ENCODE measurements at regions not wholly inside any gene's neighbourhood (a gene's known extent, or its start where the extent isn't known, plus 50 kb on each side); places are given as distances from the start of the nearest gene placed in this dataset.
"Not testable (repeated sequence)": the region's sequence is repeated elsewhere in the genome, so short reads cannot be mapped to it uniquely, and the experiment has no call there.

DNA sequence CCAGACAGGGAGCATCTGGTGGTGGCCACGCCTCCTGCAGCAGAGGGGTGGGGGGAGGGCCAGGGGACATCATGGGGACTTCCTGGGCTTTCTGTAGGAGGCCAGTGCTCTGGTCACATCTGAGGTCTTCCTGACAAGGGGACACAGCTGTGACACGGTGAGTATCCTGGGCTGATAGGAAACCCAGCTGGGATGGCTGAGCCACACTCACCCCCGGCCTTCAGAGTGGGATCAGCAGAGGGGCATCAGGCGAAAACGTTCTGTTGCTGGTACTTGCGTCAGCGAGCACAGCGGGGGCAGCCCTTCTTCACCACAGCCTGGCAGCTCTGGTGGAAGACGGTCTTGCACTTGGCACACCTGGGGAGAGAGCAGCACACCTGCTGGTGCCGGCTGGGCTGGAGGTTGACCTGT lies 122.9 kb upstream of the SMURF2 start:
- DNase-seq (ENCODE audit: low read depth in 2 of 2), result no peak

DNA sequence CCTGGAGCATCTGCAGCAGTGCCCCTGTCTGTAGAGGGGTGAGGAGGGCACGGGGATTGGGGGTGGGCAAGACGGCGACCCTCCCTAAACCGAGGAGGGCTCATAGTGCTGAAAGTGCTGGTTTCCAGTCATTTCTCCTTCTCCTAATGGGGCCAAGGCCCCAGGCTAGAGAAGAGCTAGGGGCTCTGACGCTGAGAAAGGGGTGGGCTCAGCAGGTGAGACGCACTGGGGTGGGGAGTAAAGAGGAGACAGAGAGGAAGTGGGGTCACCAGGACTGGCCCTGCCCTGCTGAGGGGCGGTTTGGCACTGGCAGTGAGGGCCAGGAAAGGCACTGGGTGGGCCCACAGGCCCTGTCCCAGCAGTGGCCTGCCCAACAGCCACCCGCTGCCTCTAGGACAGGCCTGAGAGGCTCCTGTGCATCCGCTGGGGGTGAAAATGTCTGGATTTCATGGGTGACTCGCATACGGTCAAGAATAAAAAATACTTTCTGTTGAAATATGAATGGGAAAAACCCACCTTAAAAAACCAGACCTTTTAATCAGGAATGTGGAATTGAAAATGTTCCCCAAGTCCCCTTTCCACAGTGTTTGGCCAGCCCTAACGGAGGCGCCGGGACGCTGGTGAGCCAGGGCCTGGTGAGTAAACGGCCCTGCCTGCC lies 122.4 kb upstream of the SMURF2 start:
- DNase-seq (ENCODE audit: low read depth in 2 of 2), result no peak

DNA sequence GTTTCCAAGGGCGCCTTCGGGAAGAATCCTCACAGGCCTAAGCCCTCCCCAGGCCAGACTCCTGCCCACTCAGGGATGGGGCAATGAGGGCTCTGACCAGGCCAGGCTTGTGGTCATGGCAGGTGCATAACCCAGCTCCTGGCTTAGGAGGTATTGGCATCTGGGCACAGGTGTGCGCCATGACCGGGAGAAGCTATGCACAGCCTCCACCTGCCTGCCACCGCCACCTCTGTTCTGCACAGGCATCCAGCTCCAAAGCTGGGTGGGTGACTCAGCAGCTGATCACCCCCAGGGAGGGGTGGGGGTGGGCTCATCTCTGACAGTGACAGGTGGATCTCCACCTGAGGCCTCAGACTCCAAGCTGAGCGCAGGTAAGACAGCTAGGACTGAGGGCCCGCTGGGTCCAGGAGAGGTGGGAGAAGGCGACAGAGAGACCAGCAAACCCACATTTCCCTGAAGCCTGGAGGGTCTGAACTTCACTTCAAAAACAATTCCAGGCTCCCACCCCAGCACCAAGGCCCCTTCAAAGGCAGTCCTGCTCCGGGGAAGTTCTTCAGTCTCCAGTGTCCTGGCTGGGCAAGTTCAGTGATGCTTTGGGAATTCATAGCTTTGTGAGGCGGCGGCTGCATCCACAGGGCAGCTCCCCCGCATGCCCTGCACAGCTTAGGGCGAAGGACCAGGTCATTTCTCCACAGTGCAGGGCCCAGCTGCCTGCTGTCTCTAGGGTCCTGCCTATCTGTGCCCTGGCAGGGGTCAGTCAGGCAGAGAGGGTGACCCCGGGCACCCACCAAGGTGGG lies 121.6 kb upstream of the SMURF2 start:
- DNase-seq (ENCODE audit: low read depth in 2 of 2), result no peak

DNA sequence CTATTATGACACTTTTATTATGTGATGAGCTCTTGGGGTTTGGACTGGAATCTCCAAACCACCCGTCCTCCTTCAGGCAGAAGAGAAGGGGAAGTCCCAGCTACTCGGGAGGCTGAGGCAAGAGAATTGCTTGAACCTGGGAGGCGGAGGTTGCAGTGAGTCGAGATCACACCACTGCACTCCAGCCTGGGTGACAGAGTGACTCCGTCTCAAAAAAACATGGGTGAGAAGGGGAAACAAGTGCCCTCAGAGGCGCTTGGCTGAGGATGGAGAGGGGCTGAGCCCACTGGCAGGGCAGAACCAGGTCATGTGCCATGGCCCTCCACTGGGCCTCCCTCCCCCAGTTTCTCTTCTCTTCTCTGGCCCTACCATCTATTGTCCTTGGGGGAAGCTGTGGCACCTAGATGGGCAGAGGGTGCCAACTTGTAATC lies 120.9 kb upstream of the SMURF2 start:
- DNase-seq (ENCODE audit: low read depth in 2 of 2), result no peak

DNA sequence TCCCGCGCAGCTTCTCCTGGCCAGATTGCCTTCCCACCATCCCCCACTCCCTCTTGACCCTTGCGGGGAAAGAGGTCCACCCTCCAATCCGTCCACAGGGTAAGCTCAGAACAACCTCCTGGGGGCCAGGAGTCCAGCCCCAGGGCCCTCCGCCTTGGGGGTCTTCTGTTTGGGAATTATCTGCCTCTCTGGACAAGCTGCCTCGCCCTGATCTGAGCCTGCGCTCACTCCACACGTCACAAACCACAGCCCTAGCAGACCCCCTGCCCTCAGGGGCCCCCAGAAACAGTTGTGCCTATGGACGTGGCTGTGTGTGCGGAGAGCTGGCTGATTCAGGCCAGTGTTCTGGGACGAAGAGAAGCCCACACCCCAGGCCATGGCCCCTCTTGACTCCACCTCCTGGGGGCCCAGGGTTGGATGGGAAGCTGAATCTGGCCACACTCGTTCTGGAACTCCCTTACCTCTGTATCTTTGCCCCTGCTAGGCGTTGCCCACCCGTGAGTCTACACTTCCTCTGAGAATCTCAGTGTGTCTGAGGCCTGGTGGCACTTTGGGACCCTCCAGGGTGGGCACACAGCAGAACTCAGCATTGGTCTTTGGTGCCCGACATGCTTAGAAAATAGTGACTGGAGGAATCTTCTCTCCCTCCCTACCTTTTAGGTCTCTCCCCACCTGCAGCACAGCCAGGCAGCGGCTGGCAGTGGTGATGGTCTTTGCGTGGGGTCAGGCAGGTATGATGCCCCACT lies 119.9 kb upstream of the SMURF2 start:
- no peak for DNase-seq (ENCODE audit: low read depth in 2 of 2)

DNA sequence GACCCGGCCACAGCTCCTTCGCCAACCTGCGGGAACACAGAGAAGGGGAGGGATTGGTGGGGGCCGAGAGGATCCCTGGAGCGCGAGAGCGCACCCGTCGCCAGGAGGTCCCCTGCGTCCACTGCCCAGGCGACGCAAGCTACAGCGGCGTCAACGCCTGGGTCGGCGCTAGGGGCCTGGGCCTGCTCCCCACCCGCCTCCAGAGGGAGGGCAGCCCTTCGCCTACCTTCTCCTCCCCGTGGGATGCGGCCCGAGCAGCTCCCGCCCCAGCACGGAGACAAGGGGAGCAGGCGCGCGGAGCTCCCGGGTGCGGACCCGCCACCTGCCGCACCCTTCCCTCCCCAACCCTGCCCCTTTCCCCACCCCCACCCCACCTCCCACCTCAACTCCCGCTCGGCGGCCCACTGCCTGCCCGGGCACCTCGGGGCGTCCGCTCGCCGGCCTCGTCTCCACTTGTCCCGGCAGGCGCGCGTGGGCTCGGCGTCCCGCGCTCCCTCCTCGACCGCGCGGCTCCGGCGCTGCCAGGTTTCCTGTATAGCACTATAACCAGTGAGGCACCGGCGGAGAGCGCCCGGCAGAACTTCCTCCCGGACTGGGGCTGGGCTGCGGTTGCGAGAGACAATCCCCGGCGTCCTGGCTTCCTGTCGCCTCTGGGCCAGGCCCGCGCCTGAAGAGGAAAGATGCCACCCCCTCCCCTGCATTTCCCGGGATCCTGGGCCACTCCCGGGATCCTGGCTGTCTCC lies 119.1 kb upstream of the SMURF2 start:
- DNase-seq (ENCODE audit: low read depth in 2 of 2), result no peak

DNA sequence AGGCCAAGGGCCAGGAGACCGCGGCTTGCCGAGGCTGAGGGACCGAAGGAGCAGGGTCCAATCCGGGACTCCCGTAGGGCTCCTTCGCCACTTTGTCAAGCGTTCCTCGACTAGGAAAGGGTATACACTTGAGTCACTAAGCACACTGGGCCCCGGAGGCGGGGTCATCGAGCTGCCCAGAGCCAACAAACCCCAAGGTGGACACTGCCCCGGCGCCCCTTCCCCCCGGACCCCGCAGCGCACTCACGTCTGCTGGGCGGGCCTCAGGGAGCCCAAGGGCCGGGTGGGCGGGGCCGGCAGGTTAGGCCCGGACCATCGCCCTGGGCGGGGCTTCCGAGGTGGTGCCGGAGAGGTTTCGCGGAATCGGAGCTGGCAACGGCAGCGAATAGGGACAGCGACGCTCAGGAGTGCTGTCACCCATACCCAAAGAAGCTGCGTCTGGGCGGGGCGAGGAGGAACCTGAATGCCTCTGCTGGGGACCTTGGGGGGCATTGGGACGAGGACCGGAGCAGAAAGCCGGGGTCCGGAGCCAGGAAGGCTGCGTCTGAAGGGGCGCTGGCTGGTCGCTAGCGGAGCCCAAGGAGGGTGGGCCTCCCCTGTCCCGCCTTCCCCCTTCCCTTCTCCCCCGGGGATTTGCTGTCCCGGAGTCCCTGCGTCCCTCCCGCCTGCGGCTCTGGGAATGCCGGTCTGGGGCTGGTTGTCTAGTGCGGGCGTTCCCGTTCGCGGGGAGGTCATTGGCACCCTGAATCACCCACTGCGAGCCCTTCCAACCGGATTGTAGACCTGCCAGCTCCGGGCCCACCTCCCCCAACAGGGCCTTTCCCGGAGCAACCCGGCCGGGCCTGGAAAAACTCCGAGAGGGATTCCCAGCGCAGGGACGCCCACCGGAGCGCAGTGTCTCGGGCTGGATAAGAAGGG lies 118.2 kb upstream of the SMURF2 start:
- DNase-seq (ENCODE audit: low read depth in 2 of 2), result peak; percentile 60 to 73

DNA sequence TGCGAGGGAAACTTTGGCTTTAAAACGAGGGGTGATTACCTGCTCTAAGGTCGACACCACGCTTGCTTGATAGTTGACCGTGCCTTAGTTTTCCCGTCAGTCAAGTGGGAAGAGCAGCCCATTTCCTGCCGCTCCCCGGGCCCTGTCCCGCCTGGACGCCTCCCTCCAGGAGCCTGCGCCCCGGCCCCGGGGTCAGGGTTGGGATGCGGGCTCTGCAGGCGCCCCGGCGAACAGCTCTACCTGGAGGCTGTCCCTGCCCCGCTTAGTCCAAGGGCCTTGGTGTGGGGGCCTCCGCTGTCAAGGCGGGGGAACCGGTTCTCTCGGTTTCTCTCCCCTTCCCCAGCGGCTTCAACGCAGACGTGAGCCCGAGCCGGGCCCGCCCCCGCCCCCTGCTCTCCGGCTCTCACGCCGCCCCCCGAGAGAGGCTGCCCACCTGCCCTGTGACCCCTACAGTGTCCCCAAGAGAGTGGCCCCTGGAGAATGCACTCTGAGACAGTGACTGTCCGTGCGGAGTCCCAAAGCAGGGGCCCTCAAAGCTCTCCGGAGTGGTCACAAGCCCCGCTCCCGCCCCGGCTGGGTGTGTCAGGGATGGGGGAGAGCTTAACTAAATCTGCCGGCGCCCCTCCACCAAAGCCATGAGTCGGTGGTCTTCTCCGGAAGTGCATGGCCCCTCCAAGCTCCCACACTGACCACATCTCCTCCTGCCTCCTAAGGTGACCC lies 117.4 kb upstream of the SMURF2 start:
- no peak for DNase-seq (ENCODE audit: low read depth in 2 of 2)

DNA sequence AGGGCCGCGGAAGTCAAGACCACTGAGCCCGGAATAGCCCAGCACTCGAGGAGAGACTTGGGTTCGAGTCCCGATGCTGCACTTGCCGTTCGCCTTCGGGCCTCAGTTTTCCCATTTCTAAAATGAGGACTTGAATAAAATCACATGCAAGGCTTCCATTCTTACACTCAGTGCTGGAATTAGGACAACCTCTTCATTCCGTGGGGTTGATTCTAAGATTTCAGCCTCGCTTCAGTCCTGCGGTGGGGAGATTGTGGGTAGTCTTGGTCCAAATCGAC lies 116.9 kb upstream of the SMURF2 start:
- DNase-seq (ENCODE audit: low read depth in 2 of 2), result not testable (repeated sequence)

DNA sequence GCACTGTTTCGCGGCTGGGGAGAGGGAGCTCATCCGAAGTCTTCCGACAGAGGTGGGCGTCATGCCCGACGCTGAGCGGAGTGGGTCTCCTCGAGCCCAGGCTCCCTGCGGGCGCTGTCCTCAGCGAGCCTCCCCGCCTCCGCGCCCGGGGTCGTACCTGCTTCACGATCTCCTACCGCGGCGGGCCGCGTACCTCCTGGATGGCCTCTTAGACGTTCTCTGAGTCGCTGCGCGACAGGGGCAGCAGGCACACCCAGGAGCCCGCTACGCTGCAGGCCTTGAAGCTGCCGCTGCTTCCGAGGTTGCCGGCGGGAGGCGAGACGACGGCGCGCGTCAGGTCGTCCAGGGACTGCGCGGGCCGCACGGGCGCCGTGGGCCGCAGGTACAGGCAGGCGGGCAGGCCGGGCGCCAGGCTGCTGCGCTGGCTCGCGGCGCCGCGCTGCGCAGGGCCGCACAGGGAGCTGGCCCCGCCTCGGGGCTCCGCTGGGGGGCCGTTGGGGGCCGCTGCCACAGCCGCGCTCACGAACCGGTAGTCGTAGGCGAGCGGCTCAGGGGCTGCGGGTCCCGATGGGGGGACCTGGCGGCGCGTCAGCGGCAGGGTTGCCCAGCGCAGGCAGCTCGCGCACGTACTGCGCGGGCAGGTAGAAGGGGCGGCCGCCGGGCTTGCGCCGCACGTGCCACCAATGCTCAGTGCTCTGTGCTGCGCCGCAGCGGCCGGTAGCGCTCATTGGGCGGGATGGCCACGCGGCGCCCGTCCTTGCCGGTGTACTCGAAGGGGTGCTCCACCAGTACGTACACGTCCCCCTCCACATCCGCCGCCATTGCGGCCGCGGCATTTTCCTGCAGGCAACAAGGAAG lies 116.4 kb upstream of the SMURF2 start:
- DNase-seq (ENCODE audit: low read depth in 2 of 2), result no peak

DNA sequence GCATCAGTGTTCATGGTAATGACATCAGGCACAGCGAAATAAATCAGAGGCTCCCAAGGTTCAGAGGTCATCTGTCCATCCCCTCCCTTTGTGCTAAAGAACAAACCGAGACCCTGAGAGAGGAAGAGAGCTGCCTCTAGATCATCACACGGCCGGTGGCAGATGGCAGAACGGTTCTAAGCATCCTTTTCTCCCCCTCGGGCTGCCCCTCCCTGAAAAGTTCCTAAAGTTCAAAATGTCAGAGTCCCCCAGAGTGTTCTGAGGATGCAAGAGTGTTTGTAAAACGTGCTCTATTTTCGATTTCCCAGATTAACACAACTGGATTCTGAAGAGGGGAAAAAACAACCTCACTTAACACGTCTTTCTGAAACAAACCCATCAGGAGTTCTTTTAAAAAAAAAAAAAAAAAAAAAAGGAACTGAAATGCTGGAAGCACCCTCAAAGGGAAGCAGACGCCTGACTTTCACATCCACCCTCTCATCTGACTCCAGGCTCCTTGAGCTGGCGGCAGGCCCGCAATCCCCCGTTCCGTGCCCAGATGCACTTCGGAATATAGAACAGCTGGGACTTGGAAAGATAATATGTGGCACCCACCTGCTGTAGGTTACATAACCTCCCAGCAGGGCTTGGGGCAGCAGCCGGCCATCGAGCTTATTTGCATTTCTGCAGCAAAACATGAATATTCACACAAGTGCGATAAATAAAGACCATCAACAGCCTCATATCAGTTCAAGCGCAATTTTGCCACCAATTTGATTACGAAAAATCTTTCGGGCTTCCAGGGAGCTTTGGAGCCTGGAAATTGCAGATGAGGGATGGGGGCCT lies 115.5 kb upstream of the SMURF2 start:
- no peak for DNase-seq (ENCODE audit: low read depth in 2 of 2)

DNA sequence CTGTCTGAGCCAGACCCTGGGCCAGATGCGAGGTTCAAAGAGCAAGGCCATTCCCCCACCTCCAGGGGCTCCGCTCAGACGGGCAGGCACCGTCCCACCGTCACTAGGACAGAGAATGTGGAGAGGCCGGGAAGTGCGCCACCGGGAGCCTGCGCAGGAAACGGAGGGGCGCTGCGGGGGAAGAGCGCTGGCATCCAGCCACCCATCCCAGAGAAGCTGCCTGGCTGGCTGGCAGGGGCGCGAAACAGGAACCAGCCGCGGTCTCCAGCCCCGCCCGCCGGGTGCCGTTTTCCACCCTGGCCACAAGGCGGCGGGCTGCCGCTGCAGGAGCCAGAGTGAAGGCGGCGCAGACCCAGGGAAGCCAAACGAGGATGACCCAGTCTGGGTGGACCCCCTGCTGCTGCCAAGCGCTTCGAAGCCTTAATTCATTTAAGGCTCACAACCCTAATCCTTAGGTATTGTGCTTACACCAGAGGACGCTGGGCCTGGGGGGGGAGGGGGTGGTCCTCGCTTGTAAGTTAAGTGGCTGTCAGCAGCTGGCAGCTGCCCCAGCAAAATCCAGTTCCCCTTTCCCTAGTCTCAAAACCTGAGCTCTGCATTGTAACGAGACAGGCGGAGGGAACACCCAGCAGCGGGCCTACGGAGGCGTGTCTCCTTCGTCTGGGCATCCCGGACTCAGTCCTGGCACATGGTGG lies 114.8 kb upstream of the SMURF2 start:
- DNase-seq (ENCODE audit: low read depth in 2 of 2), result peak; percentile 57 to 67

DNA sequence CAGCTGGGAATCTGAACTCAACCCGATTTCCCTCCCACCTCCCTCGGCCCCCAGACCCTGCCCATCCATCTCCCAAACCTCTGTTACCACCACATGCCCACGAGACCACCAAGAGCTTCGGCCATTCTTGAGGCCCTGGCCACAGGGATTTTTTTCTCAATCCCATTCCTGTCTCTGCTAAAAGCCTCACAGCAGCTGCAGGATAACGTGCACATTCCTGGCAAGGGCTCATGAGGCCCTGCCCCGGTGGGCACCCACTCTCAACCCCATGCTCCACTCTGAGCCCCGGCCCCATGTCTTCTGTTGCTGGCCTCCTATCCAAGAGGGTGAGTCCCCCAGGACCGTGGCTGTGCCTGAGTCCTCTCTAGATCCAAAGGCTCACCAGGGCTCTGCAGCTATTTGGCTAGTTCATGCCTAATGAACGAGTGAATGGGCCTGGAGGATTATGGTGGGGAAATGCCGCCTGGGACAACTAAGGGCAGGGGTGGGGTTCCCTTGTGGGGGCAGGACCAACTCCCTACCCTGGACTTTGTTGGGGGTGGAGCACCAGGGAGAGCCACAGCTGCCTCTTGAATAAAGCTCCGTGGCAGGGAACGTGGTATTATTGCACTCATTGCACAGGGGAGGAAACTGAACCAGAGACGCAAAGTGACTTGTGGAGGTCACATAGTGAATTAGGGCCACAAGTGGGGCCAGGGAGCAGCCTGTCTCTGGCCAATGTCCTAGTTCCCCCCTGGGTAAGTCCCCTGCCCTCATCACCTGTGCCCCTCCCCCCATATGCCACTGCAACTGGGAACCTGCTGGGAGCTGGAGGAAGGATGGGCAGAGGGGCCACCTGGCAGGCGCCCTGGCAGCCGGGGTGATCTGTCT lies 113.8 kb upstream of the SMURF2 start:
- no peak for DNase-seq (ENCODE audit: low read depth in 2 of 2)

DNA sequence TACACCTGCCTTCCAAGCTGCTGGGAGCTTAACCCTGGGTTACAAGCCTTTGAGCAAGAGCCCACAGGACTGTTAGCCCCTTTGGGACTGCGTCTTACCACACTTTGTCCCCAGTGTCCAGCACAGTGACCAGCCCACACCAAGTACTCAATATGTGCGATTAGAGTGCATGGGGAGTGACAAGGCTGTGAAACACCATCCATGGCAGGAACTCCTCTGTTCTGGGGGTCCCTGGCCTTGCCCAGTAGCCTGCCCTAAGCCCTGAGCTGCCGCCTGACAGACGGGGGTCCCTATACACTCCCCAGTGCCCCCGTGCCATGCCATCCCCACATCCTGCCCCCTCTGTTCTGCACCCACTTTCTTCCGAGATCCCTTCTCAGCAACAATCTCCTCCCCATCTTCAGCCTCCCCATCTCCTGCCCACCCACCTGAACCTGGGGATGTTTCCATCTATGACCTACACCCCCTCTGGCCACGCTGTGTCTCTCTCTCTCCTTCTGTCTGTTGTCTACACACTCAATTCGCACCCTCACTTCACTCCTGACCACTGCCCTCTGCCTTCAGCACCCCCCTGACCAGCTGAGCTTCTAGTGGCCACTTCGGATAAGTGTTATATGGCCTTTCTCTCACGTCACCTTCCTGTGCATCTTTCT lies 112.9 kb upstream of the SMURF2 start:
- DNase-seq (ENCODE audit: low read depth in 2 of 2), result no peak

DNA sequence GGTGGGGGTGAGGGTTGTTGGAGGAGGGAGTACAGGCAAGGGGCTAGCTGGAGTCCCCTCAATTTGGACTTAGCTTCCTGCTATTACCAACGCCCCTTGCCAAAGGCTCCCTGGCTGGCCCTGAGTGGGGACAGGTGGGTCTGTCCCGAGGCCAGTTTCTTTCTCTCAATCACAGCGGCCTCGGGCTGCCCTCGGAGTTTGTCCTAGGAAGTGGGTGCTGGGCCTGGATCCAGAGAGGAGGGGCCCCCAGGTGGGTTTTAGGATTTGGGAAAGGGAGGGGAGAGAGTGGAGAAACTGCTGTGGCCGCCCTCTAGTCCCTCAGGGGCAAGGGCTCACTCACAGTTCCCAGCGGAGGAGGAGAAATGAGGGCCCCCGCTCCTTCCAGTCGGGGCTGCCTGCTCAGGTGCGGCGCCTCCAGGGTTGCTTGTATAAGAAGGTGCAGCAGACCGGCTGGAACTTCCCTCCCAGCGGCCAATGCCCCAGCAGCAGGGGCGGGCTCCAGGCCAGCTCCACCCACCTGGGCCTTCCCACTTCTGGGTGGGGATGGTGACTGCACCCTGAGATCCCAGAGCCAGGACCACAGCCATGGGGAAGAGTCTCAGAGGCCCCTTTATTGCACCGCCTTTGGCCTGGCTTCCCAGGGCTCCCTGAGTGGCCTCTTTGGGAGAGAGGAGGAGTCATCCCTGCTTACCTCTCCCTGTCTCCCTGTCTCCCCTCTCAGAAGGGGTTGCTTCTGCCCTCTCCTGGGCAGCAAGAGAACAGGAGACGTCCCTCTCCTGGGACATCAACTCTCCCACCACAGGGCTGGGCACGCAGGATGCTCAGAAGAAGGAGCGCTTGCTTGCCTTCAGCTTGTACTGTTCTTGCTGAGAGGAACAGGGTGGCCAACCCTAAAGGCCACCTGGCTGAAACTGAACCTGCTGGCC lies 112.0 kb upstream of the SMURF2 start:
- DNase-seq (ENCODE audit: low read depth in 2 of 2), result no peak
